Kidney (tissue), 13 donors: ENCODE measurements at regions not wholly inside any gene's neighbourhood (a gene's known extent, or its start where the extent isn't known, plus 50 kb on each side); places are given as distances from the start of the nearest gene placed in this dataset.
A peak's percentile ranks its signal among the peaks of the same experiment; 100 is the strongest.

ENCODE experiments used
- DNase-seq, 5 donors: peaks; one replicate each; pipeline ENCODE4 v3.0.0-alpha.2; 2013 to 2020
- FAIRE-seq: peaks from 2 replicates; lab custom pipeline; 2012; peaks lifted over from hg19 to GRCh38; lab: Jason Lieb, UNC
- H3K27ac ChIP-seq, 2 donors: one replicate each; pipeline ENCODE4 v1.7.0; 2013; ENCODE audit warnings: low read depth in 2 of 2, low read length in 2 of 2, inconsistent platforms in 1 of 2
- H3K27me3 ChIP-seq: one replicate; pipeline ENCODE4 v1.7.1; 2013; ENCODE audit warnings: low read length, inconsistent platforms; ENCODE audit not compliant: control insufficient read depth, insufficient read depth
- H3K36me3 ChIP-seq, 3 donors: one replicate each; pipeline versions ENCODE4 v1.7.0 to v1.7.1; 2013; ENCODE audit warnings: low read length in 3 of 3, control low read depth in 1 of 3, inconsistent platforms in 1 of 3; ENCODE audit not compliant: insufficient read depth in 3 of 3, control insufficient read depth in 2 of 3
- H3K4me1 ChIP-seq, 3 donors: one replicate each; pipeline versions ENCODE4 v1.7.0 to v1.7.1; 2013; ENCODE audit warnings: low read length in 3 of 3, inconsistent platforms in 1 of 3, low read depth in 1 of 3; ENCODE audit not compliant: control insufficient read depth in 2 of 3, insufficient read depth in 2 of 3
- H3K4me3 ChIP-seq, 3 donors: one replicate each; pipeline versions ENCODE4 v1.7.0 to v1.8.1; 2013; ENCODE audit warnings: low read length in 3 of 3, control low read depth in 1 of 3, inconsistent platforms in 1 of 3
- H3K9ac ChIP-seq, 3 donors: one replicate each; pipeline versions ENCODE4 v1.7.0 to v1.7.1; 2013; ENCODE audit warnings: low read length in 3 of 3, control low read depth in 1 of 3, inconsistent platforms in 1 of 3
- H3K9me3 ChIP-seq, 3 donors: one replicate each; pipeline versions ENCODE4 v1.7.0 to v1.7.1; 2013; ENCODE audit warnings: low read length in 3 of 3, control low read depth in 1 of 3, inconsistent platforms in 1 of 3; ENCODE audit not compliant: control insufficient read depth in 2 of 3, insufficient read depth in 1 of 3
- CTCF ChIP-seq: IDR thresholded peaks from 3 replicates; pipeline ENCODE4 v1.5.1; 2012; ENCODE audit warnings: mild to moderate bottlenecking, moderate library complexity, borderline replicate concordance; ENCODE audit not compliant: insufficient read depth; ENCODE audit errors: extremely low read depth
- intact Hi-C: fragments of 100-400 bp; cut with DNase I; formaldehyde crosslinking; loops from one replicate; pipeline ENCODE4 v1.11.1; 2022
- donor health status: control.
- donor health status: control.
- donor health status: control.
- donor health status: control.
- donor health status: control.
- donor health status: DM: yes; HTN: yes; CAD: no.
- donor health status: Normal renal cell carcinoma (clear cell type).

- no peaks in the 10 kb centered on the region for H3K9me3 ChIP-seq
- no peak for FAIRE-seq
- intact Hi-C loops: no loop called here
- H3K36me3 ChIP-seq: no peaks in the 10 kb centered on the region
- no peak overlapping the region for H3K4me3 ChIP-seq
- no peaks in the 10 kb centered on the region for H3K27me3 ChIP-seq
- H3K4me1 ChIP-seq: no peaks in the 10 kb centered on the region
- TF ChIP-seq CTCF: no peak
- no peak overlapping the region for H3K27ac ChIP-seq
- H3K9ac ChIP-seq: no peak overlapping the region
- no peak for DNase-seq
Measured at GRCh38 chr9:108062680-108063079, 573.1 kb upstream of the KLF4 start.

- FAIRE-seq: no peak
- H3K4me3 ChIP-seq: no peak overlapping the region
- H3K4me1 ChIP-seq: no peaks in the 10 kb centered on the region
- DNase-seq: peak in 2 of 5 donors; percentile 20 to 59
- H3K9me3 ChIP-seq: no peaks in the 10 kb centered on the region
- H3K27me3 ChIP-seq: no peaks in the 10 kb centered on the region
- intact Hi-C loops: no loop called here
- no peak overlapping the region for H3K27ac ChIP-seq
- no peak for TF ChIP-seq CTCF
- H3K9ac ChIP-seq: no peak overlapping the region
- H3K36me3 ChIP-seq: no peaks in the 10 kb centered on the region
Measured at GRCh38 chr9:108060175-108060574, 570.6 kb upstream of the KLF4 start.

- no peak overlapping the region for H3K27ac ChIP-seq
- FAIRE-seq: no peak
- H3K27me3 ChIP-seq: no peaks in the 10 kb centered on the region
- DNase-seq: no peak
- no peaks in the 10 kb centered on the region for H3K36me3 ChIP-seq
- H3K9ac ChIP-seq: no peak overlapping the region
- H3K9me3 ChIP-seq: no peaks in the 10 kb centered on the region
- intact Hi-C loops: no loop called here
- H3K4me1 ChIP-seq: no peaks in the 10 kb centered on the region
- no peak for TF ChIP-seq CTCF
- no peak overlapping the region for H3K4me3 ChIP-seq
Measured at GRCh38 chr9:108058135-108058814, 568.7 kb upstream of the KLF4 start.
